ENCODE measurements at regions not wholly inside any gene's neighbourhood (a gene's known extent, or its start where the extent isn't known, plus 50 kb on each side); places are given as distances from the start of the nearest gene placed in this dataset.

DNA sequence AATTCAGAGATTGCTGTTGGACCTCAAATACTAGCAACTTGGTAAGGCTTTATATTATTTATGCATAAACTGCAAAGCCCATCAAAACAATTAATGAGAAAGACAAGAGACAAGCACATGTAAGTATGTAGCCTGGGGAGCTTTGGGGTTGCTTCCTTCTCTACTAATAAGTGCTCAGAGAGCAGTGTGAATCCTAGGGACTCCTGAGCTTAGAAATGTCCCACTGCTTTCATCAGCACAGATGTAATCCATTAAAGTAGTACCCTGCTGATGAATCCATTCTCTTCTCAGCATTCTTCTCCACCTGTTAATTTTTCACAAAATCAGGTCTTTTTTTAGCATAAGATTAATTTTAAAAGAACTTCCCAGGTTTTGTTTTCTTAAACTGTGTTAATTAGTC, 485.6 kb downstream of the PTH2R start:
- TF ChIP-seq CTCF (IDR thresholded peaks at IDR 0.05; ENCODE audit: control extremely low read depth in 1 of 3, insufficient read depth in 1 of 3, low read depth in 1 of 3, low read length in 3 of 3): no peak
- no peak for TF ChIP-seq CHD2 (IDR thresholded peaks at IDR 0.05; ENCODE audit: low read length)
- TF ChIP-seq SAP30 (IDR thresholded peaks at IDR 0.05; ENCODE audit: insufficient read depth, insufficient replicate concordance, low read length): no peak
- TF ChIP-seq EGR1 (IDR thresholded peaks at IDR 0.05; ENCODE audit: borderline replicate concordance, low read depth, low read length): no peak
- no peak for TF ChIP-seq TCF12 (IDR thresholded peaks at IDR 0.05; ENCODE audit: low read depth, low read length)
- no peak for TF ChIP-seq RAD21 (IDR thresholded peaks at IDR 0.05 in 1 of 2, conservative IDR thresholded peaks at IDR 0.05 in 1 of 2; ENCODE audit: low read depth in 2 of 2, low read length in 2 of 2)
- TF ChIP-seq TAF1 (IDR thresholded peaks at IDR 0.05; ENCODE audit: low read depth, low read length): no peak
- no peak for TF ChIP-seq MAFK (IDR thresholded peaks at IDR 0.05; ENCODE audit: low read depth, low read length)
- no peak for TF ChIP-seq RFX5 (IDR thresholded peaks at IDR 0.05; ENCODE audit: borderline replicate concordance, low read depth, low read length)
- TF ChIP-seq POLR2AphosphoS5 (IDR thresholded peaks at IDR 0.05; ENCODE audit: low read depth, low read length): no peak
